ENCODE measurements at regions not wholly inside any gene's neighbourhood (a gene's known extent, or its start where the extent isn't known, plus 50 kb on each side); places are given as distances from the start of the nearest gene placed in this dataset.

DNA sequence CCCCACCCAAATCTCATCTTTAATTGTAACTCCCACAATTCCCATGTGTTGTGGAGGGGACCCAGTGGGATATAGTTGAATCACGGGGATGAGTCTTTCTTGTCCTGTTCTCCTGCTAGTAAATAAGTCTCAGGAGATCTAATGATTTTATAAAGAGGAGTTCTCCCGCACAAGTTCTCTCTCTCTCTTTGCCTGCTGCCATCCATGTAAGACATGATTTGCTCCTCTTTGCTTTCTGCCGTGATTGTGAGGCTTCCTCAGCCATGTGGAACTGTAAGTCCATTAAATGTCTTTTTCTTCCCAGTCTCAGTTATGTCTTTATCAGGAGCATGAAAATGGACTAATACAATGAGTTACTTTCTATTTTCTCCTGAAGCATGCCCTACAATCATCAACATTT, 1158.5 kb downstream of the CDH18 start:
- no peak for DNase-seq

- no peak for DNase-seq
Measured at GRCh38 chr5:18850216-18850615, 1137.8 kb downstream of the CDH18 start.

DNA sequence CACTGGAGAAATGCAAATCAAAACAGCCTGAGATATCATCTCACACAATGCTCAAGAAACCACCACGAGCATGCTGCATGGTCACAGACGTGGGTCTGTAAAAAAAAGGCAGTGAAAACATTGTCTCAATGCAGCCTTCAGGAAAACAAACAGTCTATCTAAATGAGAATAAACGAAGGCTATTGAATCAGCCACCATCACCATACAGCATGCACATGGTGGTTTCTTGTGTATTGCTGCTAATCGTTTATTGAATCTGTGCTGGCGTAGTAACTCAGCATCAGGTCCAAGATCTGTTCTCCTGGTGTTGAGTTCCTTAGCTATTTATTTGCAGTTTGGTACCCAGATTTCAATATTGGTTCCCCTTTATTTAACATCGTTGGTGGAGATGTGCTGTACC, 1115.0 kb downstream of the CDH18 start:
- no peak for DNase-seq

DNA sequence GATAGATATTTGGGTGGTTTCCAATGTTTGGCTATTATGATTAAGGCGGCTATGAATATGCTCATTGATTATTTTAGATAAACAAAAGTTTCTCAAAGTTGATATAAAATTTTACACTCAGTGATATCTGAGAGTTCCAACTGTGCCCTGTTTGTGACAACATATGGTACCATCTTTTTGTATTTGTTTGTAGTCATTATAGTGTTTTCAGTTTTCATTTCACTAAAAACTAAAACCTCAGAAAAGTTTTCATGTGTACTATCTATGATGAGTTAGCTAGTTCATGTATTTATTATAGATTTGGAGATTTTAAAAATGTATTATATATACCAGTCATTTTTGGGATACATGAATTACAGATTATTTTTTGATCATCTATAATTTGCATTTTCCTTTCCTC, 1111.4 kb downstream of the CDH18 start:
- DNase-seq, result no peak

DNA sequence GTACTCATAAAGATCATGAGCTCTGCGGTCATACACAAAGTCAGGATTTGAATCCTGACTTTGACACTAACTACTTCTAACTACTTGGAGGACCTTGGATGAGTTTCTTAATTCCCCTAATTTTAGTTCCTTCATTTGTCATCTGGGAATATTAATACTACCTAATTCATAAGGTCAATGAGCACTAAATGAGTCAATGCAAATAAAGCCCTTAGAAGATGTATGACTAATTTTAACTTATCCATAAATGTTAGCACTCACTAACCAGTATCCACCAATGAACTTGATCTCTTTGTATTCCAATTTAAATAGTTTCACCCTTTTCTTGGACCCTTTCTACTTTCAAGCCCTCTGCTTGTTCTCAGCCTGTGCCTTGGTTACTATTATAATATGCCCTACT, 1106.4 kb downstream of the CDH18 start:
- DNase-seq, result no peak

DNA sequence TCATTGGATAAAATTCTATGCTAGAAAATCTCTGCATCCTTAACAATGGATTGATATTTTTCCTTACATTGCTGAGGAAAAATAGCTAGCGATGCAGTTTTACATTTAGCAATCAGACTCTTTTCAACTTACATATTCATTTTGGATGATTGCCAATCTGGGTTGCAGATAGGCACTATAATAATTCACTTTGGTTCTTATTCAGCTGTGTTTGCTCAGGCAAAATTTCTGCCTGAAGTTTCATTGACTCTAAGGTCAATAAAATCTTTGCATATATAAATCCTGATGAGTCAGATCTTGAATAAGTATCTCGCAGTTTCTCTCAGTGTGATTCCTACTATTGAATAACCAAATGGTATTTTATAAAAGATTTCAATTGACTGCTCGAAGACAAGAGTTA, 1105.8 kb downstream of the CDH18 start:
- no peak for DNase-seq

DNA sequence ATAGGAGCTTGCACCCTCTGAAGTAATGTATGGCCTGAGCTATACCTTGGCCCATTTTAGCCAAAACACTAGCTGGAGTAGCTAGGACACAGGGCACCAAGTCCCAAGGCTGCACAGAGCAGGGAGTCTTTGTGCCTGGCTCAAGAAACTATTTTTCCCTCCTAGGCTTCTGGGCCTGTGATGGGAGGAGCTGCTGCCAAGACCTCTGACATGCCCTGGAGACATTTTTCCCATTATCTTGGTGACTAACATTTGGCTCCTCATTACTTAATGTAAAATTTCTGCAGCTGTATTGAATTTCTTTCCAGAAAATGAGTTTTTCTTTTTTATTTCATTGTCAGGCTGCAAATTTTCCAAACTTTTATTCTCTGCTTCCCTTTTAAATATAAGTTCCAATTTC, 1099.2 kb downstream of the CDH18 start:
- peak; percentile 28 for DNase-seq

DNA sequence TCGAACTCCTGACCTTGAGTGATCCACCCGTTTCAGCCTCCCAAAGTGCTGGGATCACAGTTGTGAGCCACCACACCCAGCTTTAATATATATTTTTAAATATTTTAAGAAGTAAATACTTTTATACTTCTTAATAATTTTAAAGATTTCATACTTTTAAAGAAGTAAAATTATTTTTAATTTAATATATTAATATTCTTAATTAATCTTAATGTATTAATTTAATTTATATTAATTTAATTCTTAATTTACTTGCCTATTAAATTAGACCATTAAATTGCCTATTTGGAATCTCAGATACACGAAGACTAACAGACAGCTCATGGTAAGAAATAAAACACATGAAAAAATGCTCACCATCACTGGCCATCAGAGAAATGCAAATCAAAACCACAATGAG, 1087.4 kb downstream of the CDH18 start:
- DNase-seq, result no peak

DNA sequence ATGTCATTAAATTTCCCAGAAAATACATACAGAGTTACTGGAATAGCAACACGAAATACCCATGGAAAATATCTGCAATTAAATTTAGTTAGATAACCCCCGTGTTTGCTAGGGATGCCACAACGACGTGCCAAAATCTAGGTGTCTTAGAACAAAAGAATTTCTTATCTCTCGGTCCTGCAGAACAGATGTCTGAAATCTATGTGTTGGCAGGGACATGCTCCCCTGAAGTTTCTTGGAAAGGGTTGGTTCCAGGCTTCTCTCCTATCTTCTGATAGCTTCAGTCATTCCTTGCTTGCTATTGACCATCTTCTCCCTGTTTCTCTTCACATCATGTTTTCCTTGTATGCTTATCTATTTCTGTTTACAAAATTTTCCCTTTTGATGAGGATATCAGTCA, 1067.0 kb downstream of the CDH18 start:
- no peak for DNase-seq

DNA sequence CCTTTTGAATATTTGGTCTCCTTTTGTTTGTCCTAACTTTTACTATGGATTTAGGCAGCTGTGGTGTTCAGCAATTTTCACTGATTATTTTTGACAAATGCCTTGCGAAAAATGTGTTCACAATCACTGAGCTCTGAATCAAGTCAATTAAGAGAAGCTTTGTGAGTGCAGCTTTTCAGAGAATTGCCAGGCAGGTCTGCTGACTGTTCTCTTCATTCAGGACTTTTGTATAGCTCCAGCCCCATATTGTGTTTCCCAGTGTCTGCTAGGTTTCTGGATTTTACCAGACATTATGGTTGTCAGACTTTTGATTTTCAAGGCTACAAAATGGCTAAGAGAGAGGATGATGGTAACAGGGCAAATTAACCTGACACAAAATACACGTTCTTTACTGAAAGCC, 1055.9 kb downstream of the CDH18 start:
- no peak for DNase-seq

- no peak for DNase-seq
Measured at GRCh38 chr5:18944771-18945170, 1043.2 kb downstream of the CDH18 start.

DNA sequence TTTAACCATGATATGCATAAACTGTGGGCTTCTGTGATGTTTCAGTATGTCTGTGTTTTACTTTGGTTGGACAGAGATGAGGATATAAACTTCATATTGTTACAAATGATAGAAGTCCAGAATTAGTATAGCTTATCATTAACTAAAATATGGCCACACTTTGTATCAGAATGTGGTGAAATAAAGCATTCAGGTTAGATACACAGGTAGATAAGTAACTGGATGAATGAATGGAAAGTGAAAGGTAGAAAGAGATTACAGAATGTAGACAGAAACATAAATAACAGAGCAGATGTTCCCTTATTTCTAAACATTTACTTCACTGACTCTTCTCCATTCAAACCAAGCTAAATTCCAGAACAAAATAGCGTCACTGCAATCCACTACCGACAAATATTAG, 1033.8 kb downstream of the CDH18 start:
- no peak for DNase-seq

DNA sequence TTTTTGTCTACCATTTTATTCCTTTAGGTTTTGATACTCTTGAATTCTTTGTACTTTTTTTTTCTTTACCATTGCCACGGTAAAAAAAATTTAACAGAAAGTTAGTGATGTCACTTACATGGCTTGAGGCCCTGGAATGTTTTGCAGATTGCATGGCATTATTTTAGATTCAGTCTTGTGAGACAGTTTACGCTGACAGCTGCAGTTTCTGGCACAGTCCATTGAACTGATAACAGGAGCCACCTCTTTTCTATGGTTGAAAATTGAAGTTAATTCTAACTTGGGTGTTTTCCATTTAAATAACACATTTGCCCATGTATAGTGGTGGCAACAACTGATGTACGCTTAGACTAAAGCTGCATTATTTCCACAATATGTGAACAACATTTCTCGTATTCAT, 1028.5 kb downstream of the CDH18 start:
- DNase-seq, result no peak

DNA sequence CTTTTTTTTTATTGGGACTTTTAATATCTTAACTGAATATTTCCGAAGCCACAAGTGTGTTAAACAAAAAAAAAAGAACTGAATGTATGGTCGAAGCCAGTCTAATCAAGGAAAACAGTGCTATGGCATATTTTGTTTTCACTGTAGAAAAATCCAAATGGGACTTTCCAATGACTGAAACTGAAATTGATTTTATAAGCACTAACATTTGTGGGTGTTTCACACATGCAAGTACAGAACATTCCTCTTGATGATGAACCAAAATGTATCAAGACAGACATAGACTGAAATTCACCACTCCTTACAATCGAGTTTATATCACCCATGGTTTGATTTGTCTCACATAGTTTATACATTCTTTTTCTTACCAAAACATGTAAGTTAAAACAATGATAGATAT, 1026.8 kb downstream of the CDH18 start:
- no peak for DNase-seq

GRCh38 chr5:18965893-18966292, 1022.1 kb downstream of the CDH18 start:
- no peak for DNase-seq

GRCh38 chr5:18967637-18968036, 1020.4 kb downstream of the CDH18 start:
- DNase-seq, result no peak

GRCh38 chr5:18968966-18969365, 1019.0 kb downstream of the CDH18 start:
- DNase-seq, result no peak

- DNase-seq, result no peak
Measured at GRCh38 chr5:18970000-18970399, 1018.0 kb downstream of the CDH18 start.

DNA sequence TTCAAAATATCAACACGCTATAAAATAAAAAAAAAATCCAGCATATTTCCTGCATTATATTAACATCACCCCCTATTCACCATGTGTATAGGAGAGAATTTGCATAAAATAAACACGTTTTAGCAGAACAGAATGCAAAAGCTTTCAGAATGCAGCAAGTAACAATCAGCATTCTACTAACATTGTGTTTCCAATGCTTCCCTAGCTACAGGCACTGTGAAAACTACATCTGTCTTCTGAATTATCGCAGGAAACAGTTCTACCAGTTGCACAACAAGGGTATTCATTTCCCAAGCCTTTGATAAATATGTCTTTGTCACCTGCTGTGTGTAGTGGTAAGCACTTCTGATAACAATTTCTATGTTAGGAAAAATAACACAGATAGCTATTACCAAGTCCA, 1015.8 kb downstream of the CDH18 start:
- DNase-seq, result no peak

DNA sequence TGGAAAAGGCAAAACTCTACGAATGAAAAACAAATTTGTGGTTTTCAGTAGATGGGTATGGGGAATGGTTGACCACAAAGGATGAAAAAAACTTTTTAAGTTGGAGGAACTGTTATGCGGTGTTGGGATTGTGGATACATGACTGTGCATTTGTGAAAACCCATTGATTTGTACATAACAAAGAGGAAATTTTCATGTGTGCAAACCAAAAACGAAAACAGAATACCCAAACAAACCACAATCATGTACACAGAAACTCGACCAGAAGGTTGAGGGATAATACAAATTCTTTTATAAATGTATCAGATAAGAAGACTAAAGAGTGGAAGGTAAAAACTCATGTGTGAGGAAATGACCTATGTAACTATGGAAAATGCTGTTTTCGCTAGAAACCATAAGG, 1012.4 kb downstream of the CDH18 start:
- no peak for DNase-seq

GRCh38 chr5:18977880-18978279, 1010.1 kb downstream of the CDH18 start:
- DNase-seq, result no peak

DNA sequence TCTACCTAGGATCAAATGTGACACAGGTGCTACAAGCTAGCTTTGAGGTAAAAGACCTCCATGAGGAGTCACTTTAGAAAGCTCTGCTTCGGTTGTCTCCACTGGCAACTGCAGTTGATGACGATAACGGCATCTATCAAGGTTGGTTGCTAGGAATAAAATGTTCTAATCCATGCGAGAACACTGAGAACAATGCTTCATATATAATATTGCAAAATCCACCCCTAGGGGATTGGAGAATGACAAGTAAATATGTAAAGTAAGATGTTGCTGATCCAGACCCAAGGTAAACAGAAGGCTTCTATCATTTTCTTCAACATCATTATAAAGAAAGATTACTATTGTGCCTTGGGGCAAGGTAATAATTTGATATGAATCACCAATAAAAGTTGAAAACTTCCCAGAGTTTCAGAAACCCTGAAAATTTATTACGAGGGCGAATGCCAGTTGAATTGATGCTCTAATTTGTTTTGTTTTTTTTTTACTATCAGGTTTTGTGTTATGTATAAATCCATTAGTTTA, 1003.4 kb downstream of the CDH18 start:
- no peak for DNase-seq

- DNase-seq, result no peak
Measured at GRCh38 chr5:18985171-18985758, 1002.7 kb downstream of the CDH18 start.

DNA sequence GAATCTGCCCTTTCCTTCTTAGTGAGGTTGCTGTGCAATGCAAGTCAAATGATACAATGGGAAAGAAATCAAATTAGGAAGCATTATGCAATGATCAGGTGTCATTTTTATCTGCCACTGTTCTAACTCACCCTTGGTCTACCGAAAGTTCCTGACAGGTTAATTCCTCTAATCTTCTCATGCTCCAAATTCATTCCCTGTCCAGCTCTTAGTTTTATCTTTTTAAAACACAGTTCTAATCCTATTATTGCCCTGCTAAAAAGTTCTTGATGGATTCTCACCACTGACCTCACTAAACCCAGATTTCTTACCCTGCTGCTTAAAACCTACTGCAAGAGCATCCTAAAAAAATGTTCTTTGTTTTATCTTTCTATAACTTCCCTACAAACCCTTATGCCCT, 1000.9 kb downstream of the CDH18 start:
- DNase-seq, result no peak

GRCh38 chr5:18990852-18991251, 997.1 kb downstream of the CDH18 start:
- DNase-seq, result no peak

DNA sequence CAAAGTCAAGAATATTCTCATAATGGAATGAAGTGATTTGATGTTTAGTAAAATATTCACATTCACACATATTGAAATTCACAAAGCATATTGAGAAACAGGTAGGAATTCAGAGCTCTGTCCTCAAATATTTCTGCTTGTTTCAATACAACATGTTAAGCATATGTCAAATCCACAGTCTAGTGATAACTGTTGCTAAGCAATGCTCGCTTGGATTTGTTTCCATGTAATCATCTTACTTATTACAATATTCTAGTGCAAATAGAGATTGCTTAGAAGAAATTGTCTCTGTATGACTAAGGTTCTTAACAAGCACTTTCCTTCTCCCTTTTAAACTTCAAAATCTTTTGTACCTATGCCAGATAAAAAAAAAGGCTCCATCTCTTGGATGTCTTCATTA, 995.7 kb downstream of the CDH18 start:
- DNase-seq, result no peak

Measured in femur (tissue), 1 donor.